ENCODE measurements at regions not wholly inside any gene's neighbourhood (a gene's known extent, or its start where the extent isn't known, plus 50 kb on each side); places are given as distances from the start of the nearest gene placed in this dataset.
"Not testable (repeated sequence)": the region's sequence is repeated elsewhere in the genome, so short reads cannot be mapped to it uniquely, and the experiment has no call there.

GRCh38 chr5:104082754-104083153 lies 520.2 kb upstream of the NUDT12 start:
- Histone ChIP-seq H3K27me3 (ENCODE audit: control insufficient read depth, insufficient read depth, low read length) (no peaks in the 10 kb centered on the region), H3K4me3 (ENCODE audit: low read depth, low read length) (no peak overlapping the region), H3K36me3 (ENCODE audit: control insufficient read depth, insufficient read depth, low read length) (no peaks in the 10 kb centered on the region)
- DNase-seq (ENCODE audit: low read depth): no peak
- no peak for TF ChIP-seq CTCF (IDR thresholded peaks at IDR 0.05; ENCODE audit: insufficient read depth, low read length, poor library complexity, severe bottlenecking)

GRCh38 chr5:104081232-104081631 lies 518.6 kb upstream of the NUDT12 start:
- TF ChIP-seq CTCF (IDR thresholded peaks at IDR 0.05; ENCODE audit: insufficient read depth, low read length, poor library complexity, severe bottlenecking): no peak
- Histone ChIP-seq H3K4me3 (ENCODE audit: low read depth, low read length) (no peak overlapping the region), H3K27me3 (ENCODE audit: control insufficient read depth, insufficient read depth, low read length) (no peaks in the 10 kb centered on the region), H3K36me3 (ENCODE audit: control insufficient read depth, insufficient read depth, low read length) (no peaks in the 10 kb centered on the region)
- DNase-seq (ENCODE audit: low read depth): no peak

- no peak overlapping the region for H3K4me3 ChIP-seq (ENCODE audit: low read depth, low read length)
- DNase-seq (ENCODE audit: low read depth): no peak
- no peak for TF ChIP-seq CTCF (IDR thresholded peaks at IDR 0.05; ENCODE audit: insufficient read depth, low read length, poor library complexity, severe bottlenecking)
- H3K27me3 ChIP-seq (ENCODE audit: control insufficient read depth, insufficient read depth, low read length): no peaks in the 10 kb centered on the region
- no peaks in the 10 kb centered on the region for H3K36me3 ChIP-seq (ENCODE audit: control insufficient read depth, insufficient read depth, low read length)
These were observed 518.1 kb upstream of the NUDT12 start for GRCh38 chr5:104080646-104081175.

GRCh38 chr5:104079861-104080645 lies 517.5 kb upstream of the NUDT12 start:
- H3K27me3 ChIP-seq (ENCODE audit: control insufficient read depth, insufficient read depth, low read length); DNase-seq (ENCODE audit: low read depth); H3K4me3 ChIP-seq (ENCODE audit: low read depth, low read length); H3K36me3 ChIP-seq (ENCODE audit: control insufficient read depth, insufficient read depth, low read length): not testable (repeated sequence)

- DNase-seq (ENCODE audit: low read depth): no peak
- no peaks in the 10 kb centered on the region for H3K27me3 ChIP-seq (ENCODE audit: control insufficient read depth, insufficient read depth, low read length)
- no peak for TF ChIP-seq CTCF (IDR thresholded peaks at IDR 0.05; ENCODE audit: insufficient read depth, low read length, poor library complexity, severe bottlenecking)
- H3K36me3 ChIP-seq (ENCODE audit: control insufficient read depth, insufficient read depth, low read length): no peaks in the 10 kb centered on the region
- H3K4me3 ChIP-seq (ENCODE audit: low read depth, low read length): no peak overlapping the region
These were observed 509.3 kb upstream of the NUDT12 start for GRCh38 chr5:104071887-104072286.

- no peak for DNase-seq (ENCODE audit: low read depth)
- H3K4me3 ChIP-seq (ENCODE audit: low read depth, low read length): no peak overlapping the region
- TF ChIP-seq CTCF (IDR thresholded peaks at IDR 0.05; ENCODE audit: insufficient read depth, low read length, poor library complexity, severe bottlenecking): no peak
- no peaks in the 10 kb centered on the region for H3K27me3 ChIP-seq (ENCODE audit: control insufficient read depth, insufficient read depth, low read length)
- no peaks in the 10 kb centered on the region for H3K36me3 ChIP-seq (ENCODE audit: control insufficient read depth, insufficient read depth, low read length)
These were observed 500.2 kb upstream of the NUDT12 start for GRCh38 chr5:104062621-104063377.
